ENCODE measurements at regions not wholly inside any gene's neighbourhood (a gene's known extent, or its start where the extent isn't known, plus 50 kb on each side); places are given as distances from the start of the nearest gene placed in this dataset.

DNA sequence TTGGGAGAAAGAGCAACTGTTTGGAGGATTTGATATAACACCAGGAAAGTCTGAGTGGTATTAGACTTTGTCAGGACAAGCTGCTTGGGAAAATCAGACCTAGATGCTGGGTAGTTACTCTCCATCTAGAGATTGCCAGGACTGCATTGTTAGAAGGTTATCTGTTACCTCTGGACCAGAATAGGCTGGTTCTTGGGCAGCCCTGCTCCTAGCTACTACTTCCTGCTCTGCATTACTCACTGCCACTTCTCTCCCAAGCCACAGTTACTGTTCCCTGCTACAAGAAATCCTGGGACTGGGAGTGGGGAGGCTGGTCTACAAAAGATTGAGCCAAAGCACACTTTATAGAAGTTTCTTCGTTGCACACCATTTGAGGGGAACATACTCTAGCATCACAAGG, 95.5 kb upstream of the KCNN2 start:
- no peak for TF ChIP-seq CTCF (IDR thresholded peaks at IDR 0.05)
- no peak for TF ChIP-seq POLR2A (IDR thresholded peaks at IDR 0.05)
